Heart left ventricle (tissue), 16 donors: ENCODE measurements at regions not wholly inside any gene's neighbourhood (a gene's known extent, or its start where the extent isn't known, plus 50 kb on each side); places are given as distances from the start of the nearest gene placed in this dataset.

Source experiments
- ATAC-seq, 4 donors: fragments of 200-7000 bp; cut with Tn5 transposase; one replicate each; pipeline ENCODE4 v1.9.1; 2020 to 2022; ENCODE audit warnings: moderate library complexity in 4 of 4, mild to moderate bottlenecking in 3 of 4, moderate number of reproducible peaks in 1 of 4
- DNase-seq, 5 donors: peaks; one replicate each; pipeline ENCODE4 v3.0.0-alpha.2; 2020
- H3K27ac ChIP-seq, 12 donors: fragments of 200-600 bp; sonication (generic) in 4 of 12; one replicate each; pipeline versions ENCODE4 v1.5.0 to v1.8.0; 2016 to 2022; ENCODE audit warnings: mild to moderate bottlenecking in 2 of 12
- H3K27me3 ChIP-seq, 9 donors: fragments of 200-600 bp; sonication (generic) in 2 of 9; one replicate each; pipeline versions ENCODE4 v1.5.1 to v1.8.0; 2016 to 2022; ENCODE audit warnings: mild to moderate bottlenecking in 3 of 9
- H3K36me3 ChIP-seq, 9 donors: fragments of 200-600 bp; sonication (generic) in 2 of 9; one replicate each; pipeline versions ENCODE4 v1.5.0 to v1.8.0; 2018 to 2022; ENCODE audit warnings: mild to moderate bottlenecking in 2 of 9
- H3K4me1 ChIP-seq, 12 donors: fragments of 200-600 bp; sonication (generic) in 4 of 12; one replicate each; pipeline versions ENCODE4 v1.5.0 to v1.8.0; 2016 to 2022; ENCODE audit warnings: mild to moderate bottlenecking in 3 of 12
- H3K4me3 ChIP-seq, 12 donors: fragments of 200-600 bp; sonication (generic) in 4 of 12; one replicate each; pipeline versions ENCODE4 v1.5.0 to v1.8.0; 2017 to 2022; ENCODE audit warnings: mild to moderate bottlenecking in 9 of 12, moderate library complexity in 4 of 12
- H3K9me3 ChIP-seq, 12 donors: fragments of 200-600 bp; sonication (generic) in 4 of 12; one replicate each; pipeline versions ENCODE4 v1.5.0 to v1.8.0; 2016 to 2022; ENCODE audit warnings: mild to moderate bottlenecking in 1 of 12
- POLR2A ChIP-seq, 2 donors: fragments of 450-650 bp; IDR thresholded peaks; one replicate each; pipeline ENCODE4 v1.6.1; 2017; ENCODE audit warnings: antibody characterized with exemption in 2 of 2, mild to moderate bottlenecking in 2 of 2, moderate library complexity in 2 of 2
- WGBS, 4 donors: extraction: QIAGEN DNeasy Blood & Tissue Kit in 2 of 4; methylation state at CpG; one replicate each; pipeline versions ENCODE4 v1.1.5 to v1.1.7; 2013 to 2018; 5-methylcytosine and 5-hydroxymethylcytosine counted together
- intact Hi-C, 10 donors: fragments of 100-400 bp; cut with DNase I; formaldehyde crosslinking; loops; one replicate each; pipeline versions ENCODE4 v1.11.1 to v1.14.2; 2022
- TF ChIP-seq, protein P1 (sequence below), 12 donors: fragments of 200-600 bp; sonication (generic) in 4 of 12; IDR thresholded peaks; one replicate each; pipeline versions ENCODE4 v1.5.0 to v1.8.0; 2018 to 2022; ENCODE audit warnings: antibody characterized with exemption in 12 of 12, mild to moderate bottlenecking in 5 of 12
- donor health status: ischemic (EF 13 %, LVEDD 7.1; RV severe dilation, severe dysfunction).
- donor health status: healthy with polysubstance abuse.
- donor health status: DM: no; HTN: yes; CAD: no.
- donor health status: DM: no; HTN: no; CAD: no.
- donor health status: ischemic (EF 25% LVEDD 6.9; RV normal size, moderate dysfunction).
- donor health status: ischemic (EF 25% LVEDD 5.7; RV mildly dilated, moderate dysfunction).
- donor health status: healthy.
- donor health status: DM: yes; HTN: yes; CAD: no.
- donor health status: ischemic (EF 35%, LVEDD 5.7; RV mildly dilated, moderate dysfunction).
- donor health status: nonischemic (EF 11% LVEDD 7.7; RV severe dilation, severe dysfunction).
- donor health status: DM: yes; HTN: yes; CAD: no.
- donor health status: PGD.
- donor health status: ischemic (EF 29% LVEDD 5.4; RV normal size, mild dysfunction).
- donor health status: nonischemic (EF 23%, LVEDD 6.1; RV moderate dilation, normal function).

DNA sequence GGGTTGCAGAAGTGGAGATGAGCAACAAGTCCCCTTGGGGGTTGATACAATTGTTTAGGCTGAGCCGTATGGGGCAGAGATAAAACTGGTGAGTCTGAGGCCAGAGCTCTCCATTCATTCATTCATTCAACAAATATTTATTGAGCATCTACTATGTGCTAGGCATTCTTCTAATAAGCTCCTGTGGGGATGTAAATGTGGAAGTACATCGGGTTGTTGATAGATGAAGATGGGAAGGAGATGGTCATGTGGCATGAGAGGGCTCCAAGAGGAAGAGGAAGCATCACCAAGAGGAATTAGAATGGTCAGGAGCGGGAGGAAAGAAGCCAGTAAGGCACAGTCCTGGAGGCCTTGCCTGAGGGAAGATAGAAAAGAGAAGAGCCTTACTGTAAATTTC is 98.7 kb upstream of the MLN start:
- no peak for DNase-seq
- H3K9me3 ChIP-seq: no peaks in the 10 kb centered on the region
- H3K27me3 ChIP-seq: peaks cover 0 to 24% (median 8%) of the 10 kb centered on the region in 9 donors
- H3K4me3 ChIP-seq: no peak overlapping the region
- H3K4me1 ChIP-seq: peaks cover 0 to 19% (median 0%) of the 10 kb centered on the region in 12 donors
- no peaks in the 10 kb centered on the region for H3K36me3 ChIP-seq
- 73 to 82% (median 75%) methylated on average over 3 of the region's 3 CpGs for WGBS, 4 donors
- no peak overlapping the region for H3K27ac ChIP-seq
- intact Hi-C loops: no loop called here
- peak in 1 of 4 donors; percentile 38 for ATAC-seq
- no peak for TF ChIP-seq POLR2A (IDR thresholded peaks at IDR 0.05)
- TF ChIP-seq, protein P1, sequence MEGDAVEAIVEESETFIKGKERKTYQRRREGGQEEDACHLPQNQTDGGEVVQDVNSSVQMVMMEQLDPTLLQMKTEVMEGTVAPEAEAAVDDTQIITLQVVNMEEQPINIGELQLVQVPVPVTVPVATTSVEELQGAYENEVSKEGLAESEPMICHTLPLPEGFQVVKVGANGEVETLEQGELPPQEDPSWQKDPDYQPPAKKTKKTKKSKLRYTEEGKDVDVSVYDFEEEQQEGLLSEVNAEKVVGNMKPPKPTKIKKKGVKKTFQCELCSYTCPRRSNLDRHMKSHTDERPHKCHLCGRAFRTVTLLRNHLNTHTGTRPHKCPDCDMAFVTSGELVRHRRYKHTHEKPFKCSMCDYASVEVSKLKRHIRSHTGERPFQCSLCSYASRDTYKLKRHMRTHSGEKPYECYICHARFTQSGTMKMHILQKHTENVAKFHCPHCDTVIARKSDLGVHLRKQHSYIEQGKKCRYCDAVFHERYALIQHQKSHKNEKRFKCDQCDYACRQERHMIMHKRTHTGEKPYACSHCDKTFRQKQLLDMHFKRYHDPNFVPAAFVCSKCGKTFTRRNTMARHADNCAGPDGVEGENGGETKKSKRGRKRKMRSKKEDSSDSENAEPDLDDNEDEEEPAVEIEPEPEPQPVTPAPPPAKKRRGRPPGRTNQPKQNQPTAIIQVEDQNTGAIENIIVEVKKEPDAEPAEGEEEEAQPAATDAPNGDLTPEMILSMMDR (IDR thresholded peaks at IDR 0.05): no peak

GRCh38 chr6:33901822-33902456 is 98.1 kb upstream of the MLN start:
- Histone ChIP-seq H3K4me3 (no peak overlapping the region), H3K4me1 (peaks cover 0 to 19% (median 0%) of the 10 kb centered on the region in 12 donors), H3K9me3 (no peaks in the 10 kb centered on the region), H3K27ac (no peak overlapping the region), H3K36me3 (no peaks in the 10 kb centered on the region), H3K27me3 (peaks cover 0 to 24% (median 8%) of the 10 kb centered on the region in 9 donors)
- TF ChIP-seq POLR2A (IDR thresholded peaks at IDR 0.05): no peak
- TF ChIP-seq, protein P1 (IDR thresholded peaks at IDR 0.05): no peak
- DNase-seq (no peak), ATAC-seq (no peak)
- intact Hi-C loops: no loop called here
- whole genome bisulfite sequencing, 4 donors: 54 to 71% (median 61%) methylated on average over 5 of the region's 5 CpGs

GRCh38 chr6:33898771-33899170 is 95.0 kb upstream of the MLN start:
- no peak for ATAC-seq
- no peaks in the 10 kb centered on the region for H3K36me3 ChIP-seq
- 63 to 85% (median 64%) methylated on average over 3 of the region's 3 CpGs for WGBS, 4 donors
- H3K27me3 ChIP-seq: peaks cover 0 to 22% (median 8%) of the 10 kb centered on the region in 9 donors
- H3K27ac ChIP-seq: no peak overlapping the region
- H3K9me3 ChIP-seq: no peaks in the 10 kb centered on the region
- intact Hi-C loops: no loop called here
- no peak for DNase-seq
- H3K4me1 ChIP-seq: peaks cover 0 to 13% (median 0%) of the 10 kb centered on the region in 12 donors
- TF ChIP-seq, protein P1 (IDR thresholded peaks at IDR 0.05): no peak
- no peak for TF ChIP-seq POLR2A (IDR thresholded peaks at IDR 0.05)
- H3K4me3 ChIP-seq: no peak overlapping the region

DNA sequence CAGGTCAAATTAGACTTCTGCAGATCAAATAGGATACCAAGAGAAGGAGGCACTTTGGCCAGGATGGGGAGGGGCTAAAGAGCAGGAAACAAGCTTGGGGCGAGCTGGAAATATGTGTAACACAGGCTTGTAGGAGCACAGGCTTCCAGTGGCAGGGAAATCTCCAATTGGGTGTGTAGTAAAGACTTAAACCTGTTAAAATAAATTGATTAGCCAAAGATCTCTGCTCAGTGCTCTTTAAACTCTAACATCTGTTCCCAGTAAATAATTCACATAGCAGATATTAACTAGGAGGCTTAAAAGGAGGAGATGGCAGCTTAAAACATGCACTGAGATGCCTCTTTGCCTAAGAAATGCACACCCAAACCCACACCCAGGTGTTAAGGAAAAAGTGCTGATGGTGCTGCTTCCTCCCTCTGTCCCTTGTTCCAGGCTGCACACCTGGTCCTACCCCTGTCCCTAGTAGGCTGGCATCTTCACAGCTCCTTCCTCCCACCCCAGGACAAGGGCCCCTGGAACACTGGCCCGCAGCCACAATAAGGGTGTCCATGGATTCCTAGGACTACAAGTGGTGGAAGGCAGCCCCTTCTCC is 93.5 kb upstream of the MLN start:
- ATAC-seq: no peak
- no peak overlapping the region for H3K27ac ChIP-seq
- TF ChIP-seq, protein P1 (IDR thresholded peaks at IDR 0.05): no peak
- no peak for TF ChIP-seq POLR2A (IDR thresholded peaks at IDR 0.05)
- H3K27me3 ChIP-seq: peaks cover 0 to 32% (median 8%) of the 10 kb centered on the region in 9 donors
- intact Hi-C loops: no loop called here
- no peak overlapping the region for H3K4me3 ChIP-seq
- H3K36me3 ChIP-seq: no peaks in the 10 kb centered on the region
- H3K9me3 ChIP-seq: no peaks in the 10 kb centered on the region
- WGBS, 4 donors: 77 to 80% (median 80%) methylated on average over 2 of the region's 2 CpGs
- DNase-seq: no peak
- H3K4me1 ChIP-seq: peaks cover 0 to 13% (median 0%) of the 10 kb centered on the region in 12 donors
